ENCODE measurements at regions not wholly inside any gene's neighbourhood (a gene's known extent, or its start where the extent isn't known, plus 50 kb on each side); places are given as distances from the start of the nearest gene placed in this dataset.

DNA sequence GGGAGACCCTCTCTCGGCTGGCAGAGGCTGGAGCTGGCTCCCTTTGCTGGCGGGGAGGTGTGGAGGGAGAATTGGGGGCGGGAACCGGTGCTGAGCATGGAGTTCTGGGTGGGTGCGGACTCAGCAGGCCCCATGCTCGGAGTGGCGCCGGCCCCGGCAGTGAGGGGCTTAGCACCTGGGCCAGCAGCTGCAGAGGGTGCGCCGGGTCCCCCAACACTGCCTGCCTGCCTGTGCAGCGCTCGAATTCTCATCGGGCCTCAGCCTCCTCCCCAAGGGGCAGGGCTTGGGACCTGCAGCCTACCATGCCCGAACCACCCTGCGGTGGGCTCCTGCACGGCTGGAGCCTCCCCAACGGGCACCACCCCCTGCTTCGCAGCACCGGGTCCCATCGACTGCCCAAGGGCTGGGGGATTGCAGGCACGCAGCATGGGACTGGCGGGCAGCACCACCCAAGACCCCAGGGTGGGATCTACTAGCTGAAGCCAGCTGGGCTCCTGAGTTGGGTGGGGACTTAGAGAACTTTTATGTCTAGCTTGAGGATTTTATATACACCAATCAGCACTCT is 129.8 kb downstream of the LRRC30 start:
- H2AFZ ChIP-seq (ENCODE audit: low read length): no peak overlapping the region
- no peaks in the 10 kb centered on the region for H3K79me2 ChIP-seq (ENCODE audit: insufficient read depth, low read length)
- TF ChIP-seq, protein P1, sequence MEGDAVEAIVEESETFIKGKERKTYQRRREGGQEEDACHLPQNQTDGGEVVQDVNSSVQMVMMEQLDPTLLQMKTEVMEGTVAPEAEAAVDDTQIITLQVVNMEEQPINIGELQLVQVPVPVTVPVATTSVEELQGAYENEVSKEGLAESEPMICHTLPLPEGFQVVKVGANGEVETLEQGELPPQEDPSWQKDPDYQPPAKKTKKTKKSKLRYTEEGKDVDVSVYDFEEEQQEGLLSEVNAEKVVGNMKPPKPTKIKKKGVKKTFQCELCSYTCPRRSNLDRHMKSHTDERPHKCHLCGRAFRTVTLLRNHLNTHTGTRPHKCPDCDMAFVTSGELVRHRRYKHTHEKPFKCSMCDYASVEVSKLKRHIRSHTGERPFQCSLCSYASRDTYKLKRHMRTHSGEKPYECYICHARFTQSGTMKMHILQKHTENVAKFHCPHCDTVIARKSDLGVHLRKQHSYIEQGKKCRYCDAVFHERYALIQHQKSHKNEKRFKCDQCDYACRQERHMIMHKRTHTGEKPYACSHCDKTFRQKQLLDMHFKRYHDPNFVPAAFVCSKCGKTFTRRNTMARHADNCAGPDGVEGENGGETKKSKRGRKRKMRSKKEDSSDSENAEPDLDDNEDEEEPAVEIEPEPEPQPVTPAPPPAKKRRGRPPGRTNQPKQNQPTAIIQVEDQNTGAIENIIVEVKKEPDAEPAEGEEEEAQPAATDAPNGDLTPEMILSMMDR (IDR thresholded peaks at IDR 0.05; ENCODE audit: low read length): no peak
- no peak for TF ChIP-seq EZH2 (IDR thresholded peaks at IDR 0.05; ENCODE audit: borderline replicate concordance, low read length)
- no peaks in the 10 kb centered on the region for H3K9me3 ChIP-seq (ENCODE audit: low read length)
- no peaks in the 10 kb centered on the region for H3K36me3 ChIP-seq (ENCODE audit: insufficient read depth, low read length)
- H3K27ac ChIP-seq (ENCODE audit: low read depth, low read length, poor library complexity, severe bottlenecking): no peak overlapping the region
- no peaks in the 10 kb centered on the region for H3K4me1 ChIP-seq (ENCODE audit: insufficient read depth, low read length, severe bottlenecking)
- H3K27me3 ChIP-seq (ENCODE audit: insufficient read depth, low read length): no peaks in the 10 kb centered on the region
- H3F3A ChIP-seq (ENCODE audit: insufficient read depth, low read length): no peaks in the 10 kb centered on the region
- H3K9me2 ChIP-seq (ENCODE audit: low read depth, low read length): no peaks in the 10 kb centered on the region
- no peaks in the 10 kb centered on the region for H4K20me1 ChIP-seq (ENCODE audit: insufficient read depth, low read length)
- H3K4me2 ChIP-seq (ENCODE audit: low read length): no peak overlapping the region
- H3K4me3 ChIP-seq (ENCODE audit: low read depth, low read length, poor library complexity, severe bottlenecking): no peak overlapping the region
- H3K9ac ChIP-seq (ENCODE audit: low read length): no peak overlapping the region

DNA sequence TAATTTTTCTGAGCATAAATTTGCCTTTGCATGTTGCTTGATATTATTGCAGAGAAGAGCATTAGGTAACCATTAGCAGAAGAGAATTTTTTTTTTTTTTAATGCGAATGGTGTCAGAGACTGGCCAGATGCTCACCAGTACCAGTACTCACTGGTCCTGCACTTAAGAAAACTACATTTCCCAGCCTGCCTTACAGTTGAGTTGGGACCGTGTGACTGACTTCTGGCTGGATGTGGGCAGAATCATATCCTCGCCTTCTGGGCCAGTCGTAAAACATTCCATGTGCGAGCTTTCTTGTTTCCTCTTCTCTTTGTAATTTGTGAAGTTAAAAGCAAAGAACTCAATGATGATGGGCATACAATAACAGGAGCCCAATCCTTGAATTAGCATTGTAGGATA is 132.4 kb downstream of the LRRC30 start:
- H2AFZ ChIP-seq (ENCODE audit: low read length): no peak overlapping the region
- no peaks in the 10 kb centered on the region for H4K20me1 ChIP-seq (ENCODE audit: insufficient read depth, low read length)
- H3K4me2 ChIP-seq (ENCODE audit: low read length): no peak overlapping the region
- no peaks in the 10 kb centered on the region for H3K9me2 ChIP-seq (ENCODE audit: low read depth, low read length)
- H3F3A ChIP-seq (ENCODE audit: insufficient read depth, low read length): no peaks in the 10 kb centered on the region
- no peak overlapping the region for H3K4me3 ChIP-seq (ENCODE audit: low read depth, low read length, poor library complexity, severe bottlenecking)
- TF ChIP-seq, protein P1 (IDR thresholded peaks at IDR 0.05; ENCODE audit: low read length): no peak
- no peak for TF ChIP-seq EZH2 (IDR thresholded peaks at IDR 0.05; ENCODE audit: borderline replicate concordance, low read length)
- no peaks in the 10 kb centered on the region for H3K4me1 ChIP-seq (ENCODE audit: insufficient read depth, low read length, severe bottlenecking)
- no peaks in the 10 kb centered on the region for H3K27me3 ChIP-seq (ENCODE audit: insufficient read depth, low read length)
- no peaks in the 10 kb centered on the region for H3K9me3 ChIP-seq (ENCODE audit: low read length)
- no peaks in the 10 kb centered on the region for H3K79me2 ChIP-seq (ENCODE audit: insufficient read depth, low read length)
- no peak overlapping the region for H3K27ac ChIP-seq (ENCODE audit: low read depth, low read length, poor library complexity, severe bottlenecking)
- no peak overlapping the region for H3K9ac ChIP-seq (ENCODE audit: low read length)
- no peaks in the 10 kb centered on the region for H3K36me3 ChIP-seq (ENCODE audit: insufficient read depth, low read length)

DNA sequence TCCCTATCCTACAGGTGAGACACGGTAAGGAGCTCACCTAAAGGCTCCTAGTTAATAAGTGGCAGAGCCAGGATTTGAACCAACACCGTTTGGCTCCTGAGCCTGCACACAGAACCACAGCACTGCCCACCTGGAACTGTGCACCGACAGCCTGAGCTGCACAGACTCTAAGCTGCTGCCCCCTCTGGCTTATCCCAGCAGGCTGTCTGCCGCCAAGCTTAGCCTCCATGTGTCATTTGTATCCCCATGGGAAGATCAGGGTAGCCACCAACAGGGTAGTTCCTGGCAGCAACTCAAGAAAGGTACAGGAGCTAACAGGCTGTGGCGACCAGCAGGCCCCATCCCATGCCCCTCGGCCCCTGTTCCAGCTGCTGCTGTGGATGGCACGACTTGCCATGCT is 135.7 kb downstream of the LRRC30 start:
- Histone ChIP-seq H3K4me3 (ENCODE audit: low read depth, low read length, poor library complexity, severe bottlenecking) (no peak overlapping the region), H3K27ac (ENCODE audit: low read depth, low read length, poor library complexity, severe bottlenecking) (no peak overlapping the region), H3K9me2 (ENCODE audit: low read depth, low read length) (no peaks in the 10 kb centered on the region), H3K9me3 (ENCODE audit: low read length) (no peaks in the 10 kb centered on the region), H3F3A (ENCODE audit: insufficient read depth, low read length) (no peaks in the 10 kb centered on the region), H3K4me1 (ENCODE audit: insufficient read depth, low read length, severe bottlenecking) (no peaks in the 10 kb centered on the region), H3K36me3 (ENCODE audit: insufficient read depth, low read length) (no peaks in the 10 kb centered on the region), H4K20me1 (ENCODE audit: insufficient read depth, low read length) (no peaks in the 10 kb centered on the region), H3K79me2 (ENCODE audit: insufficient read depth, low read length) (no peaks in the 10 kb centered on the region), H3K9ac (ENCODE audit: low read length) (no peak overlapping the region), H3K4me2 (ENCODE audit: low read length) (no peak overlapping the region), H2AFZ (ENCODE audit: low read length) (no peak overlapping the region), H3K27me3 (ENCODE audit: insufficient read depth, low read length) (no peaks in the 10 kb centered on the region)
- no peak for TF ChIP-seq EZH2 (IDR thresholded peaks at IDR 0.05; ENCODE audit: borderline replicate concordance, low read length)
- TF ChIP-seq, protein P1 (IDR thresholded peaks at IDR 0.05; ENCODE audit: low read length): no peak
